ENCODE measurements at regions not wholly inside any gene's neighbourhood (a gene's known extent, or its start where the extent isn't known, plus 50 kb on each side); places are given as distances from the start of the nearest gene placed in this dataset.

GRCh38 chr6:167437888-167438484, 113.1 kb downstream of the TTLL2 start:
- Histone ChIP-seq H3K4me1 (no peaks in the 10 kb centered on the region), H3K9me3 (no peaks in the 10 kb centered on the region), H3K4me3 (no peak overlapping the region), H3K36me3 (no peaks in the 10 kb centered on the region), H3K27ac (no peak overlapping the region), H3K27me3 (no peaks in the 10 kb centered on the region)
- TF ChIP-seq CTCF (IDR thresholded peaks at IDR 0.05) (no peak), POLR2AphosphoS5 (IDR thresholded peaks at IDR 0.05) (no peak), EP300 (IDR thresholded peaks at IDR 0.05) (no peak), POLR2A (IDR thresholded peaks at IDR 0.05) (no peak)
- WGBS: 71% methylated on average over 9 of the region's 9 CpGs
- DNase-seq (ENCODE audit: low spot score in 2 of 2): no peak

DNA sequence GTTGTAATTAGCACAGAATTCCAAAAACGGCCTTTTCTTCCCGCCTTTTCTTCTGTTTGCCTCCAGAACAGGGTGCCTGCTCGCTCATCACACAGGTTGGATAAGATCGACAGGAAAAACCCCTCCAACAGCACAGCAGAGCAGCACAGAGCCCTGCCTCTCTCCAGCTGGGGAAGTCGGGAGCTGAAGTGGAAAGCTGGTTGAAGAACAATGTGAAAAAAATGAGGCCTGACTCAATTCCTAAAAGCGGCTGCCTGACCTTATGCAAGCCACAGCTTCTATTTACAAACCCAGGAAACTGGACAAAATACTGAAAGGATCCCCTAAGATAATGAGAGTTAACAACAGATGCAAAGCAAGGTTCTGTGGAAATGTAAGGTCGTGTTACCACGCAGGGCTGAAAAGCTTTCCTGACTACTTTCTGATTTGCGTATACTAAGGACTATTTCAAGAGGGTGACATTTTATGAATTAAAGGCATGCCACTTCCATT, 116.9 kb downstream of the TTLL2 start:
- Histone ChIP-seq H3K4me1 (no peaks in the 10 kb centered on the region), H3K9me3 (no peaks in the 10 kb centered on the region), H3K27ac (no peak overlapping the region), H3K27me3 (no peaks in the 10 kb centered on the region), H3K36me3 (no peaks in the 10 kb centered on the region), H3K4me3 (no peak overlapping the region)
- no peak for DNase-seq (ENCODE audit: low spot score in 2 of 2)
- 59% methylated on average over 9 of the region's 9 CpGs for WGBS
- TF ChIP-seq POLR2AphosphoS5 (IDR thresholded peaks at IDR 0.05) (no peak), CTCF (IDR thresholded peaks at IDR 0.05) (no peak), EP300 (IDR thresholded peaks at IDR 0.05) (no peak), POLR2A (IDR thresholded peaks at IDR 0.05) (no peak)

GRCh38 chr6:167442245-167442644, 117.4 kb downstream of the TTLL2 start:
- no peak for DNase-seq (ENCODE audit: low spot score in 2 of 2)
- Histone ChIP-seq H3K27me3 (no peaks in the 10 kb centered on the region), H3K36me3 (no peaks in the 10 kb centered on the region), H3K4me1 (no peaks in the 10 kb centered on the region), H3K4me3 (no peak overlapping the region), H3K27ac (no peak overlapping the region), H3K9me3 (no peaks in the 10 kb centered on the region)
- no peak for TF ChIP-seq POLR2AphosphoS5 (IDR thresholded peaks at IDR 0.05)
- no peak for TF ChIP-seq EP300 (IDR thresholded peaks at IDR 0.05)
- TF ChIP-seq CTCF (IDR thresholded peaks at IDR 0.05): no peak
- TF ChIP-seq POLR2A (IDR thresholded peaks at IDR 0.05): no peak
- 50% methylated on average over 7 of the region's 7 CpGs for WGBS

DNA sequence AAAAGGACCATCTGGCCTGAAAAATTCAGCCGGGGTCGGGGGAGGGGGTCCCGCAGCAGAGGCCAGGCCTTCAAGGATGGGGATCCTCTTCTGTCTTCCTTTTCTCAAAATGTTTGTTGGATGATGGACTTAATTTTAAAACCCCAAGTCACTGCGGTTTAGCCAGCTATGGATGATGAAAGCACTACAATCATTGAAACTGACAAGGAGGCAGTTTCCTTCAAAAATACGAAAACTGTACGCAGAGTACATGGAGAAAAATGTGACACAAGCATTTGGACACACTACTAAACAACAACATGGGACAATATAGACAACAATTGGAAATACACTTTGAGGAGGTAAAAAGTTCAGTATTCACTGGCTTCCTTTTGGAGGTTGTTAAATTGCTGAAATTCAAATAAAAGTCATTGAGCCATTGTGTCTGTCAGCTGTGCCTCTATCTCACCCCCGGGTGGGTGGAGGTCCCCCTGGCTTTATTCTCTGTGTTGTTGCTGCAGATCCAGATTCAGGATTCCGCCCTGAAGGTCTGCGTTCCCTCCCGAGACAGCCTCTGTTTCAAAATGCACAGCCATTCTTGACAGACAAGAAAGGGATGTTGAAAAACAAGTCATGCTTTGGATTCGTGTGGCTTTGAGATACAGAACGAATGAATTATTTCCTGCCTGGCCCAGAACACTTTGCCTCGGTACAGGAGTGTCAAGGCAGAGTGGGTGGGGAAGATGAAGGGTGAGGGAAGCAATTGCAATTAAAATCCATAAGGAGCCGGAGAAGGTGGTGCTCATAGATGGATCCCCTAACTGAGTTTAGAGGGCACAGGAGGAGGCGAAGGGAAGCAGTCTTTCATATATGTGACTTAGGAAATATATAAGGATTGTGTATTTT, 118.2 kb downstream of the TTLL2 start:
- Histone ChIP-seq H3K4me3 (no peak overlapping the region), H3K27me3 (no peaks in the 10 kb centered on the region), H3K4me1 (no peaks in the 10 kb centered on the region), H3K27ac (no peak overlapping the region), H3K9me3 (no peaks in the 10 kb centered on the region), H3K36me3 (no peaks in the 10 kb centered on the region)
- no peak for TF ChIP-seq CTCF (IDR thresholded peaks at IDR 0.05)
- TF ChIP-seq POLR2AphosphoS5 (IDR thresholded peaks at IDR 0.05): no peak
- no peak for TF ChIP-seq EP300 (IDR thresholded peaks at IDR 0.05)
- no peak for TF ChIP-seq POLR2A (IDR thresholded peaks at IDR 0.05)
- WGBS: 53% methylated on average over 15 of the region's 15 CpGs
- no peak for DNase-seq (ENCODE audit: low spot score in 2 of 2)

All from suprapubic skin (tissue), 4 donors.